IMR-90 (cell line): ENCODE measurements at regions not wholly inside any gene's neighbourhood (a gene's known extent, or its start where the extent isn't known, plus 50 kb on each side); places are given as distances from the start of the nearest gene placed in this dataset.

Experiments
- ATAC-seq: fragments of 200-7000 bp; cut with Tn5 transposase; 2 replicates; pipeline ENCODE4 v1.9.1; 2020; ENCODE audit warnings: low read depth, mild to moderate bottlenecking, moderate library complexity
- BruUV-seq: library from RNA; stranded (reverse); fragments of 400-500 nt; replicated peaks from 2 replicates; lab custom pipeline; 2021; lab: Mats Ljungman, UMichigan
- CTCF ChIA-PET: fragments of 300-600 bp; formaldehyde crosslinking; extraction: SDS; loops from one replicate; lab custom pipeline; 2021; ENCODE audit warnings: antibody characterized with exemption; lab: Yijun Ruan, JAX
- POLR2A ChIA-PET: fragments of 300-600 bp; sonication (Branson Sonifier 250); formaldehyde crosslinking; loops from one replicate; lab custom pipeline; 2022; ENCODE audit warnings: antibody characterized with exemption; ENCODE audit not compliant: unreplicated experiment; lab: Charles Lee
- DNase-seq: peaks from one replicate; pipeline ENCODE4 v3.0.0; 2013
- H2AFZ ChIP-seq: replicated peaks from 2 replicates; pipeline ENCODE3; 2013; ENCODE audit warnings: low read length, mild to moderate bottlenecking; ENCODE audit not compliant: poor library complexity
- H2AK5ac ChIP-seq: 2 replicates; pipeline ENCODE4 v1.6.1; 2013; ENCODE audit warnings: low read depth, low read length, inconsistent platforms
- H2AK9ac ChIP-seq: replicated peaks from 2 replicates; pipeline ENCODE3; 2013; ENCODE audit warnings: mild to moderate bottlenecking, low read depth, low read length, moderate library complexity; ENCODE audit not compliant: poor library complexity
- H2BK120ac ChIP-seq: 2 replicates; pipeline ENCODE4 v1.6.1; 2013; ENCODE audit warnings: low read depth, low read length, inconsistent platforms
- H2BK15ac ChIP-seq: 3 replicates; pipeline ENCODE4 v1.6.1; 2013; ENCODE audit warnings: low read depth, low read length, inconsistent platforms
- H2BK20ac ChIP-seq: 2 replicates; pipeline ENCODE4 v1.6.1; 2013; ENCODE audit warnings: low read depth, mild to moderate bottlenecking, inconsistent platforms, low read length, moderate library complexity
- H2BK5ac ChIP-seq: 2 replicates; pipeline ENCODE4 v1.6.1; 2013; ENCODE audit warnings: mild to moderate bottlenecking, low read depth, low read length, inconsistent platforms; ENCODE audit not compliant: poor library complexity, severe bottlenecking
- H3K14ac ChIP-seq: replicated peaks from 2 replicates; pipeline ENCODE4 v1.6.1; 2013; ENCODE audit warnings: low read depth, low read length, inconsistent platforms
- H3K18ac ChIP-seq: 2 replicates; pipeline ENCODE4 v1.6.1; 2013; ENCODE audit warnings: low read depth, low read length, control low read depth
- H3K23ac ChIP-seq: 2 replicates; pipeline ENCODE4 v1.6.1; 2013; ENCODE audit warnings: low read depth, low read length, inconsistent platforms
- H3K27ac ChIP-seq: 2 replicates; pipeline ENCODE4 v1.5.1; 2013; ENCODE audit warnings: mild to moderate bottlenecking, control low read depth, low read length; ENCODE audit not compliant: insufficient read depth
- H3K27me3 ChIP-seq: 2 replicates; pipeline ENCODE4 v1.6.1; 2013; ENCODE audit warnings: low read length; ENCODE audit not compliant: control insufficient read depth, insufficient read depth
- H3K36me3 ChIP-seq: 2 replicates; pipeline ENCODE4 v1.6.1; 2013; ENCODE audit warnings: low read length, mixed read lengths; ENCODE audit not compliant: control insufficient read depth, insufficient read depth
- H3K4ac ChIP-seq: 2 replicates; pipeline ENCODE4 v1.6.1; 2013; ENCODE audit warnings: low read depth, low read length, inconsistent platforms
- H3K4me1 ChIP-seq: 2 replicates; pipeline ENCODE4 v1.6.1; 2013; ENCODE audit warnings: low read length, mixed read lengths; ENCODE audit not compliant: control insufficient read depth, insufficient read depth
- H3K4me2 ChIP-seq: 2 replicates; pipeline ENCODE4 v1.6.1; 2013; ENCODE audit warnings: low read depth, mild to moderate bottlenecking, control low read depth, low read length, moderate library complexity
- H3K4me3 ChIP-seq: 2 replicates; pipeline ENCODE4 v1.5.1; 2013; ENCODE audit warnings: low read depth, mild to moderate bottlenecking, control low read depth, low read length, moderate library complexity; ENCODE audit not compliant: insufficient read depth
- H3K56ac ChIP-seq: 2 replicates; pipeline ENCODE4 v1.6.1; 2013; ENCODE audit warnings: low read length, inconsistent platforms; ENCODE audit not compliant: insufficient read depth; ENCODE audit errors: extremely low read depth
- H3K79me1 ChIP-seq, 2 experiments: 2 replicates each; pipeline ENCODE4 v1.6.1; 2013; ENCODE audit warnings: low read length in 2 of 2, inconsistent platforms in 1 of 2, low read depth in 1 of 2
- H3K9ac ChIP-seq: 2 replicates; pipeline ENCODE4 v1.6.1; 2013; ENCODE audit warnings: low read depth, low read length, control low read depth
- H3K9me1 ChIP-seq: 2 replicates; pipeline ENCODE4 v1.6.1; 2013; ENCODE audit warnings: low read length, inconsistent platforms; ENCODE audit not compliant: insufficient read depth
- H3K9me3 ChIP-seq: 2 replicates; pipeline ENCODE4 v1.6.1; 2013; ENCODE audit warnings: low read length; ENCODE audit not compliant: control insufficient read depth, insufficient read depth
- H4K20me1 ChIP-seq: 2 replicates; pipeline ENCODE4 v1.6.1; 2013; ENCODE audit warnings: low read length, inconsistent platforms; ENCODE audit not compliant: insufficient read depth
- H4K5ac ChIP-seq: 2 replicates; pipeline ENCODE4 v1.6.1; 2013; ENCODE audit warnings: mild to moderate bottlenecking, low read depth, low read length, control low read depth
- H4K8ac ChIP-seq, 2 experiments: 2 replicates each; pipeline ENCODE4 v1.6.1; 2013; ENCODE audit warnings: low read depth in 2 of 2, low read length in 2 of 2, control low read depth in 1 of 2, inconsistent platforms in 1 of 2
- H4K91ac ChIP-seq: 2 replicates; pipeline ENCODE4 v1.6.1; 2013; ENCODE audit warnings: low read depth, low read length, inconsistent platforms; ENCODE audit not compliant: insufficient read depth
- BHLHE40 ChIP-seq: fragments of 150-350 bp; IDR thresholded peaks from 2 replicates; pipeline ENCODE4 v1.6.1; 2016; ENCODE audit warnings: mild to moderate bottlenecking, low read depth, low read length
- CEBPB ChIP-seq: IDR thresholded peaks from 2 replicates; pipeline ENCODE4 v1.6.1; 2012; ENCODE audit warnings: low read depth, low read length, improper control_type of control experiment
- CHD1 ChIP-seq: IDR thresholded peaks from 2 replicates; pipeline ENCODE4 v1.6.1; 2012; ENCODE audit warnings: low read depth, low read length, improper control_type of control experiment
- FOS ChIP-seq: fragments of 150-350 bp; IDR thresholded peaks from 2 replicates; pipeline ENCODE4 v1.6.1; 2016; ENCODE audit warnings: low read depth, low read length
- MAFK ChIP-seq: IDR thresholded peaks from 2 replicates; pipeline ENCODE4 v1.6.1; 2012; ENCODE audit warnings: low read depth, low read length, improper control_type of control experiment
- MAZ ChIP-seq: IDR thresholded peaks from 2 replicates; pipeline ENCODE4 v1.6.1; 2012; ENCODE audit warnings: low read depth, mild to moderate bottlenecking, low read length, improper control_type of control experiment, moderate library complexity, borderline replicate concordance
- MXI1 ChIP-seq: IDR thresholded peaks from 2 replicates; pipeline ENCODE4 v1.6.1; 2012; ENCODE audit warnings: low read depth, mild to moderate bottlenecking, low read length, moderate library complexity, borderline replicate concordance
- NFE2L2 ChIP-seq: fragments of 150-350 bp; IDR thresholded peaks from 2 replicates; pipeline ENCODE4 v1.6.1; 2016; ENCODE audit warnings: low read depth, mild to moderate bottlenecking, low read length
- POLR2A ChIP-seq: IDR thresholded peaks from 2 replicates; pipeline ENCODE4 v1.6.1; 2012; ENCODE audit warnings: mild to moderate bottlenecking, low read depth, low read length
- RAD21 ChIP-seq: IDR thresholded peaks from 2 replicates; pipeline ENCODE4 v1.6.1; 2012; ENCODE audit warnings: low read length, improper control_type of control experiment
- RCOR1 ChIP-seq: IDR thresholded peaks from 2 replicates; pipeline ENCODE4 v1.6.1; 2012; ENCODE audit warnings: mild to moderate bottlenecking, low read length, improper control_type of control experiment; ENCODE audit not compliant: insufficient replicate concordance
- RFX5 ChIP-seq: IDR thresholded peaks from 2 replicates; pipeline ENCODE4 v1.8.0; 2012; ENCODE audit warnings: low read depth, mild to moderate bottlenecking, low read length, moderate library complexity
- SMC3 ChIP-seq: fragments of 150-350 bp; IDR thresholded peaks from 2 replicates; pipeline ENCODE4 v1.6.1; 2016; ENCODE audit warnings: low read depth, mild to moderate bottlenecking, antibody characterized with exemption, low read length, moderate library complexity
- WGBS, 2 experiments: methylation state at CpG; one replicate each; pipeline versions ENCODE4 v1.1.5 to v1.1.7; 2013; ENCODE audit warnings: missing lambda C conversion rate in 2 of 2; ENCODE audit not compliant: insufficient read length in 1 of 2; ENCODE audit errors: extremely low coverage in 2 of 2; 5-methylcytosine and 5-hydroxymethylcytosine counted together
- dilution Hi-C: fragments of 300-500 bp; cut with HindIII; formaldehyde crosslinking; loops from one replicate; pipeline ENCODE4 v1.14.3; 2018; ENCODE audit warnings: low sequenced_read_pairs; ENCODE audit not compliant: unreplicated experiment
- in situ Hi-C: fragments of 300-500 bp; cut with MboI; formaldehyde crosslinking; loops from 3 replicates; pipeline ENCODE4 v1.14.3; 2019; ENCODE audit warnings: low sequenced_read_pairs, inconsistent platforms, mixed read lengths
- intact Hi-C: fragments of 100-400 bp; cut with micrococcal nuclease; formaldehyde crosslinking; loops from 2 replicates; pipeline ENCODE4 v1.10.0; 2022
- TF ChIP-seq, protein P1 (sequence below): fragments of 150-350 bp; IDR thresholded peaks from 2 replicates; pipeline ENCODE4 v1.6.1; 2016; ENCODE audit warnings: low read depth, mild to moderate bottlenecking, low read length, moderate library complexity, borderline replicate concordance
- TF ChIP-seq, protein P2 (sequence below): conservative IDR thresholded peaks from 2 replicates; pipeline ENCODE4 v1.5.1; 2012; ENCODE audit warnings: mild to moderate bottlenecking, low read depth, low read length, improper control_type of control experiment
- TF ChIP-seq, protein P3 (sequence below): fragments of 150-350 bp; IDR thresholded peaks from 2 replicates; pipeline ENCODE4 v1.6.1; 2017; ENCODE audit warnings: mild to moderate bottlenecking, antibody characterized with exemption, low read length, low read depth

DNA sequence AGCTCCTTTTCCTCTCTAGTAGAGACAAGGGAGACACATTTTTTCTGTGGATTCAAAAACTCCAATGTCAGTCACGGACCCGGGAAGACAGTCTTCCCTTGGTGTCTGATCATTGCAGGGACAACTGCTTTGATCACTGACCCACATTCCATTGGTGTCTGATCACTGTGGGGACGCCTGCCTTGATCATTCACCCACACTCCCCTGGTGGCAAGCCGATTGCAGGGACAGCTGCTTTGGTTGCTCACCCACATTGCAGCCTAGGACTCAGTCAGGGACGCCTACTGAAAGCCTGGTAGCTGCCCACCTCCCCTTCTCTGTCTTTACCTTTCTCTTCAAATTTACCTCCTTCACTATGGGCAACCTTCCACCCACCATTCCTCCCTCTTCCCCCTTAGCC is 206.6 kb upstream of the DUSP10 start:
- Histone ChIP-seq H3K4me1 (no peaks in the 10 kb centered on the region), H3K79me1 (no peaks in the 10 kb centered on the region), H3K27me3 (no peaks in the 10 kb centered on the region), H3K9ac (no peak overlapping the region), H3K9me3 (peaks cover 11% of the 10 kb centered on the region), H3K14ac (no peak overlapping the region), H2AK5ac (no peak overlapping the region), H4K20me1 (no peaks in the 10 kb centered on the region), H2BK15ac (no peak overlapping the region), H2AK9ac (no peak overlapping the region), H4K91ac (no peak overlapping the region), H2AFZ (no peak overlapping the region), H2BK120ac (no peak overlapping the region; the same call in 1 of the 2 replicates), H2BK5ac (no peak overlapping the region), H3K9me1 (no peaks in the 10 kb centered on the region), H3K18ac (no peak overlapping the region), H4K5ac (no peak overlapping the region), H3K23ac (no peak overlapping the region), H3K27ac (no peak overlapping the region), H3K36me3 (no peaks in the 10 kb centered on the region), H4K8ac (no peak overlapping the region), H3K4ac (no peak overlapping the region), H3K56ac (no peak overlapping the region), H2BK20ac (no peak overlapping the region; the same call in 1 of the 2 replicates), H3K4me2 (no peak overlapping the region), H3K4me3 (no peak overlapping the region)
- dilution Hi-C loops = no loop called here
- ATAC-seq (no peak), DNase-seq (no peak)
- POLR2A ChIA-PET = no interaction called here
- BruUV-seq = no TSS peak
- intact Hi-C loops = no loop called here
- 87% methylated on average over 3 of the region's 5 CpGs; no CpG with 5 or more reads in 1 of the 2 experiments for WGBS, 2 experiments
- CTCF ChIA-PET = no interaction called here
- in situ Hi-C loops = no loop called here
- TF ChIP-seq, protein P1, sequence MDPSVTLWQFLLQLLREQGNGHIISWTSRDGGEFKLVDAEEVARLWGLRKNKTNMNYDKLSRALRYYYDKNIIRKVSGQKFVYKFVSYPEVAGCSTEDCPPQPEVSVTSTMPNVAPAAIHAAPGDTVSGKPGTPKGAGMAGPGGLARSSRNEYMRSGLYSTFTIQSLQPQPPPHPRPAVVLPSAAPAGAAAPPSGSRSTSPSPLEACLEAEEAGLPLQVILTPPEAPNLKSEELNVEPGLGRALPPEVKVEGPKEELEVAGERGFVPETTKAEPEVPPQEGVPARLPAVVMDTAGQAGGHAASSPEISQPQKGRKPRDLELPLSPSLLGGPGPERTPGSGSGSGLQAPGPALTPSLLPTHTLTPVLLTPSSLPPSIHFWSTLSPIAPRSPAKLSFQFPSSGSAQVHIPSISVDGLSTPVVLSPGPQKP = no peak
- TF ChIP-seq SMC3 (no peak), MAZ (no peak), MAFK (no peak), CHD1 (no peak), RAD21 (no peak), RFX5 (no peak), RCOR1 (no peak), MXI1 (no peak), BHLHE40 (no peak), POLR2A (no peak), CEBPB (no peak), NFE2L2 (no peak), FOS (no peak)
- TF ChIP-seq, protein P2, sequence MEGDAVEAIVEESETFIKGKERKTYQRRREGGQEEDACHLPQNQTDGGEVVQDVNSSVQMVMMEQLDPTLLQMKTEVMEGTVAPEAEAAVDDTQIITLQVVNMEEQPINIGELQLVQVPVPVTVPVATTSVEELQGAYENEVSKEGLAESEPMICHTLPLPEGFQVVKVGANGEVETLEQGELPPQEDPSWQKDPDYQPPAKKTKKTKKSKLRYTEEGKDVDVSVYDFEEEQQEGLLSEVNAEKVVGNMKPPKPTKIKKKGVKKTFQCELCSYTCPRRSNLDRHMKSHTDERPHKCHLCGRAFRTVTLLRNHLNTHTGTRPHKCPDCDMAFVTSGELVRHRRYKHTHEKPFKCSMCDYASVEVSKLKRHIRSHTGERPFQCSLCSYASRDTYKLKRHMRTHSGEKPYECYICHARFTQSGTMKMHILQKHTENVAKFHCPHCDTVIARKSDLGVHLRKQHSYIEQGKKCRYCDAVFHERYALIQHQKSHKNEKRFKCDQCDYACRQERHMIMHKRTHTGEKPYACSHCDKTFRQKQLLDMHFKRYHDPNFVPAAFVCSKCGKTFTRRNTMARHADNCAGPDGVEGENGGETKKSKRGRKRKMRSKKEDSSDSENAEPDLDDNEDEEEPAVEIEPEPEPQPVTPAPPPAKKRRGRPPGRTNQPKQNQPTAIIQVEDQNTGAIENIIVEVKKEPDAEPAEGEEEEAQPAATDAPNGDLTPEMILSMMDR = no peak
- TF ChIP-seq, protein P3, sequence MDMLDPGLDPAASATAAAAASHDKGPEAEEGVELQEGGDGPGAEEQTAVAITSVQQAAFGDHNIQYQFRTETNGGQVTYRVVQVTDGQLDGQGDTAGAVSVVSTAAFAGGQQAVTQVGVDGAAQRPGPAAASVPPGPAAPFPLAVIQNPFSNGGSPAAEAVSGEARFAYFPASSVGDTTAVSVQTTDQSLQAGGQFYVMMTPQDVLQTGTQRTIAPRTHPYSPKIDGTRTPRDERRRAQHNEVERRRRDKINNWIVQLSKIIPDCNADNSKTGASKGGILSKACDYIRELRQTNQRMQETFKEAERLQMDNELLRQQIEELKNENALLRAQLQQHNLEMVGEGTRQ = no peak
